Spleen (tissue), 11 donors: ENCODE measurements at regions not wholly inside any gene's neighbourhood (a gene's known extent, or its start where the extent isn't known, plus 50 kb on each side); places are given as distances from the start of the nearest gene placed in this dataset.

Experiments used
- DNase-seq: peaks from one replicate; pipeline ENCODE4 v3.0.0-alpha.2; 2020
- H3K27ac ChIP-seq, 8 donors: fragments of 200-600 bp; sonication (generic) in 7 of 8; 1 replicate in 4 of 8; 2 replicates in 4 of 8; pipeline versions ENCODE4 v1.5.0 to v1.8.0; 2016 to 2021; ENCODE audit warnings: inconsistent platforms in 4 of 8, mild to moderate bottlenecking in 4 of 8, moderate library complexity in 1 of 8
- H3K27me3 ChIP-seq, 7 donors: fragments of 200-600 bp; sonication (generic) in 6 of 7; replicated peaks in 1 of 7; 1 replicate in 4 of 7; 2 replicates in 3 of 7; pipeline versions ENCODE4 v1.5.0 to v1.8.0; 2016 to 2021; ENCODE audit warnings: inconsistent platforms in 3 of 7, mild to moderate bottlenecking in 1 of 7
- H3K36me3 ChIP-seq, 6 donors: fragments of 200-600 bp; sonication (generic) in 5 of 6; 1 replicate in 4 of 6; 2 replicates in 2 of 6; pipeline versions ENCODE4 v1.5.0 to v1.8.0; 2016 to 2021; ENCODE audit warnings: inconsistent platforms in 2 of 6
- H3K4me1 ChIP-seq, 6 donors: fragments of 200-600 bp; sonication (generic) in 5 of 6; 1 replicate in 3 of 6; 2 replicates in 3 of 6; pipeline versions ENCODE4 v1.5.0 to v1.8.0; 2016 to 2021; ENCODE audit warnings: inconsistent platforms in 3 of 6
- H3K4me3 ChIP-seq, 8 donors: fragments of 200-600 bp; sonication (generic) in 7 of 8; 1 replicate in 4 of 8; 2 replicates in 4 of 8; pipeline versions ENCODE4 v1.5.0 to v1.8.0; 2016 to 2021; ENCODE audit warnings: inconsistent platforms in 4 of 8, mild to moderate bottlenecking in 4 of 8, moderate library complexity in 2 of 8
- H3K9me3 ChIP-seq, 8 donors: fragments of 200-600 bp; sonication (generic) in 7 of 8; 1 replicate in 4 of 8; 2 replicates in 4 of 8; pipeline versions ENCODE4 v1.5.0 to v1.8.0; 2016 to 2021; ENCODE audit warnings: inconsistent platforms in 4 of 8
- POLR2A ChIP-seq, 3 donors: fragments of 450-650 bp; IDR thresholded peaks; one replicate each; pipeline ENCODE4 v1.5.1; 2017; ENCODE audit warnings: antibody characterized with exemption in 3 of 3, mild to moderate bottlenecking in 1 of 3
- POLR2AphosphoS5 ChIP-seq, 3 donors: sonication (generic); formaldehyde crosslinking; IDR thresholded peaks; one replicate each; pipeline ENCODE4 v1.5.1; 2017; ENCODE audit warnings: antibody characterized with exemption in 3 of 3
- WGBS, 5 donors: extraction: QIAGEN DNeasy Blood & Tissue Kit in 3 of 5; methylation state at CpG; one replicate each; pipeline versions ENCODE4 v1.1.5 to v1.1.7; 2013 to 2018; 5-methylcytosine and 5-hydroxymethylcytosine counted together
- intact Hi-C: fragments of 100-400 bp; cut with DNase I; formaldehyde crosslinking; loops from one replicate; pipeline ENCODE4 v1.15.0; 2023; ENCODE audit warnings: low total_unique reads
- TF ChIP-seq, protein P1 (sequence below), 11 experiments: fragments of 200-600 bp in 7 of 11; fragments of 450-650 bp in 4 of 11; sonication (generic) in 4 of 11; IDR thresholded peaks in 8 of 11; conservative IDR thresholded peaks in 3 of 11; 1 replicate in 7 of 11; 2 replicates in 4 of 11; pipeline versions ENCODE4 v1.4.0 to v1.8.0; 2016 to 2021; ENCODE audit warnings: antibody characterized with exemption in 11 of 11, inconsistent platforms in 4 of 11, mild to moderate bottlenecking in 1 of 11
- donor health status: healthy with polysubstance abuse.
- donor health status: DM: no; HTN: no; CAD: no; lungs with moderate emphysema.
- donor health status: DM: no; HTN: no; CAD: no.
- donor health status: Bipolar disorder and iron deficiency.
- donor health status: healthy.
- donor health status: DM: no; HTN: no; CAD: no.
- donor health status: DM: yes; HTN: yes; CAD: no.

DNA sequence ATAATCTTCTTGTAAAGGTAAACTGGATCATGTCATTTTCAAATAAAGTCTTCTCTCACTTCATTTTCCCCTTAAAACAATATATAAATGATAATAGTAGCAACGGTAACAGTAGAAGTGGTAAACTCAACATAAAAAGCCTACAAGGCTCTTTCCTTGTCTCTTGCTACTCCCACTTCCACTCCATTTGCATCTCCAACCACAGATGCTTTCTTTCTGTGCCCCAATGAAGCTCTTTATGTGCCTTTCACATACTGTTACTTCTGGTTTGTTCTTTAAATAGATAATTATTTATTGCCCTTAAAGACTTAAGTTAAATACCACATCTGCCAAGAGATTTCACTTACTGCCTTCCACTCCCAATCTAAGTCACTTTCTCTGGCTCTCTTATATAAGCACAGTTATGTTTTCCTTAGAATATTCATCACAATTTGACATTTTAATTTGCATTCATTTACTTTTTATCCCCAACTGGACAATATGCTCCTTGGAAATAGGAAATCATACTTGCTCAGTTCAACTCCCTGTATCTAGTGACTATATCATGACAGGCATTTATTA lies 149.9 kb downstream of the CRPPA start:
- intact Hi-C loops: no loop called here
- 62 to 79% (median 75%) methylated on average over 1 of the region's 1 CpG for WGBS, 5 donors
- Histone ChIP-seq H3K4me1 (no peaks in the 10 kb centered on the region), H3K9me3 (no peaks in the 10 kb centered on the region), H3K27ac (no peak overlapping the region), H3K27me3 (no peaks in the 10 kb centered on the region), H3K4me3 (no peak overlapping the region), H3K36me3 (no peaks in the 10 kb centered on the region)
- TF ChIP-seq POLR2AphosphoS5 (IDR thresholded peaks at IDR 0.05) (no peak), POLR2A (IDR thresholded peaks at IDR 0.05) (no peak)
- TF ChIP-seq, protein P1, sequence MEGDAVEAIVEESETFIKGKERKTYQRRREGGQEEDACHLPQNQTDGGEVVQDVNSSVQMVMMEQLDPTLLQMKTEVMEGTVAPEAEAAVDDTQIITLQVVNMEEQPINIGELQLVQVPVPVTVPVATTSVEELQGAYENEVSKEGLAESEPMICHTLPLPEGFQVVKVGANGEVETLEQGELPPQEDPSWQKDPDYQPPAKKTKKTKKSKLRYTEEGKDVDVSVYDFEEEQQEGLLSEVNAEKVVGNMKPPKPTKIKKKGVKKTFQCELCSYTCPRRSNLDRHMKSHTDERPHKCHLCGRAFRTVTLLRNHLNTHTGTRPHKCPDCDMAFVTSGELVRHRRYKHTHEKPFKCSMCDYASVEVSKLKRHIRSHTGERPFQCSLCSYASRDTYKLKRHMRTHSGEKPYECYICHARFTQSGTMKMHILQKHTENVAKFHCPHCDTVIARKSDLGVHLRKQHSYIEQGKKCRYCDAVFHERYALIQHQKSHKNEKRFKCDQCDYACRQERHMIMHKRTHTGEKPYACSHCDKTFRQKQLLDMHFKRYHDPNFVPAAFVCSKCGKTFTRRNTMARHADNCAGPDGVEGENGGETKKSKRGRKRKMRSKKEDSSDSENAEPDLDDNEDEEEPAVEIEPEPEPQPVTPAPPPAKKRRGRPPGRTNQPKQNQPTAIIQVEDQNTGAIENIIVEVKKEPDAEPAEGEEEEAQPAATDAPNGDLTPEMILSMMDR (IDR thresholded peaks at IDR 0.05 in 8 of 11, conservative IDR thresholded peaks at IDR 0.05 in 3 of 11): no peak
- DNase-seq: no peak

DNA sequence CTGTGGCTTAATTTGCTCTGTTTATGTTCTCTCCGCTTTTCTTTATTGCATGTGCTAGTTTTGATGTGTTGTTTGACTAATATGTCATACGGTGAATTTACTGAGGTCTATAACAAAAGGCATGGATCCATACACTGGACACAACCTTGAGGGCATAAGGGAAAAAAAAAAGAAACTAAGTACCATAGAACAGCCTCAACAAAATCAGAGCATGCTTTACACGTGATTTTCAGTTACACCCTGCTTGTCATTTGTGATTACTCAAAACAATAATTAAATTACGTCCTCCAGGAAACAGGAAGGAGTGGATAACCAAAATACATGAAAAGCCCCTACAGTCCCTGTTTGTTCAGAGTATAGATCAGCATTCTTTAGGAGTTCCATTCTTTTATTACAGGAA lies 150.5 kb downstream of the CRPPA start:
- Histone ChIP-seq H3K4me1 (no peaks in the 10 kb centered on the region), H3K9me3 (no peaks in the 10 kb centered on the region), H3K4me3 (no peak overlapping the region), H3K27me3 (no peaks in the 10 kb centered on the region), H3K27ac (no peak overlapping the region), H3K36me3 (no peaks in the 10 kb centered on the region)
- 56 to 72% (median 61%) methylated on average over 4 of the region's 4 CpGs for WGBS, 5 donors
- TF ChIP-seq POLR2A (IDR thresholded peaks at IDR 0.05) (no peak), POLR2AphosphoS5 (IDR thresholded peaks at IDR 0.05) (no peak)
- TF ChIP-seq, protein P1 (IDR thresholded peaks at IDR 0.05 in 8 of 11, conservative IDR thresholded peaks at IDR 0.05 in 3 of 11): no peak
- no peak for DNase-seq
- intact Hi-C loops: no loop called here

DNA sequence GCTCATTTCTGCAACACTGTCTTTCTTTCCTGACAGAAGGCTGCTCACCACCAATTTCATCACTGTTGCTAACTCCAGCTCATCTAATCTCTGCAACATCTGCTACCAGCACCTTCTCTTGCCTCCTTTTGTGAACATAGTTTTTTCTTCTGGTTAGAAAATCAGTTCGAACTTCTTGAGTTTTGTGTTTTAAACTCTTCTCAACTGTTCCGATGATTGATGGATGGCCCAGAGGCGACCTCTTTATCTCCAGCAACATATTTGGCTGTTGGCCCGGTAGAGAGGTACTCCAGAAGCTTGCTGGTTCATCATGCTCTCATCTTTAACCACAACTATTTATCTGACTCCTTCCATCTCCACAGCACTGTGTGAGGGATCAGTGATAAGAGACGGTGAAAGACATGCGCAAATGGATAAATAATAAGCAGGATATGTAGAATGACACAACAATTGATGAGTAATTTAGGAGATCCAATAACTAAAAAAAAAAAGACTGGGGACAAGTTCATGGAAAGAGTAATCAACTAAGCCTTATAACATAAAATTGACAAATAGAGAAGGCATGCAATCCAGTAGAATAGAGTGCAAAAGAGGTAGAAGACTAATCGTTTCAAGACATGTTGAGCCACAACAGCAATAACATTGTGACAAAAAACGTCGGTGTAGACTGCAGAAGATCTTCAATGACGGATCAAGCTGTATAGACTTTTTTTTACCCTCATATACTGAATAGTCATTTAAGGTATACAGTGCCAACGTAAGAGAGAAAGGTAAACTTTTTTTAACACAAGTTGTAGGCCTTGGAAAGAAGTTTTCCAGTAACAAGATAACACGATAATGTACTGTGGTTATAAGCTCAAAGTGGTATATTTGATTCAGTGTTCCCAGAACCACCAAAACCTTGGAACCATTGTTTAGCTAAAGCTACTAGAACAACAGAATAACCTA lies 152.2 kb downstream of the CRPPA start:
- DNase-seq: no peak
- Histone ChIP-seq H3K36me3 (no peaks in the 10 kb centered on the region), H3K27me3 (no peaks in the 10 kb centered on the region), H3K9me3 (no peaks in the 10 kb centered on the region), H3K27ac (no peak overlapping the region), H3K4me1 (no peaks in the 10 kb centered on the region), H3K4me3 (no peak overlapping the region)
- intact Hi-C loops: no loop called here
- TF ChIP-seq POLR2A (IDR thresholded peaks at IDR 0.05) (no peak), POLR2AphosphoS5 (IDR thresholded peaks at IDR 0.05) (no peak)
- TF ChIP-seq, protein P1 (IDR thresholded peaks at IDR 0.05 in 8 of 11, conservative IDR thresholded peaks at IDR 0.05 in 3 of 11): no peak
- 56 to 66% (median 63%) methylated on average over 12 of the region's 12 CpGs for WGBS, 5 donors
